GM12874 (cell line): ENCODE measurements at regions not wholly inside any gene's neighbourhood (a gene's known extent, or its start where the extent isn't known, plus 50 kb on each side); places are given as distances from the start of the nearest gene placed in this dataset.

Source experiments
- TF ChIP-seq, protein P1 (sequence below): IDR thresholded peaks from 2 replicates; pipeline ENCODE4 v1.5.1; 2011; ENCODE audit warnings: low read depth, mild to moderate bottlenecking, control low read depth, low read length, moderate library complexity; ENCODE audit not compliant: insufficient read depth

DNA sequence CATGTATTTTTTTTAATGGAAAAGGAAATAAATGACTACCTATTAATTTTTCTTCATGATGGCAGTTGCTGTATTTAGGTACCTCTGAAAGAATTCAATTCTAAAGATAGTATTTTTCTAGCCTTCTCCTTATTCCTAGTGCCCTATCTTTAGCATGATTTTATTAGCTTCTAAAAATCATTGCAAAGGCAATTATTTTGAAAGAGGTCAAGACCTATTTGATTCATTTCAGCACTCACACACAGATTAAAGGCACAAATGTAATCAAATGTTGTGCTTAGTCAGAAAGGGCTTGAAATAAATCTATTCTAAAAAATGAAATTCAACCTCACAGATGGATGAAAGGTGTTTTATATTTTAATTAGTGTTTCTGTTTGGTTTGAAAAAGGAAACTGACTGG, 74.8 kb upstream of the POF1B start:
- TF ChIP-seq, protein P1, sequence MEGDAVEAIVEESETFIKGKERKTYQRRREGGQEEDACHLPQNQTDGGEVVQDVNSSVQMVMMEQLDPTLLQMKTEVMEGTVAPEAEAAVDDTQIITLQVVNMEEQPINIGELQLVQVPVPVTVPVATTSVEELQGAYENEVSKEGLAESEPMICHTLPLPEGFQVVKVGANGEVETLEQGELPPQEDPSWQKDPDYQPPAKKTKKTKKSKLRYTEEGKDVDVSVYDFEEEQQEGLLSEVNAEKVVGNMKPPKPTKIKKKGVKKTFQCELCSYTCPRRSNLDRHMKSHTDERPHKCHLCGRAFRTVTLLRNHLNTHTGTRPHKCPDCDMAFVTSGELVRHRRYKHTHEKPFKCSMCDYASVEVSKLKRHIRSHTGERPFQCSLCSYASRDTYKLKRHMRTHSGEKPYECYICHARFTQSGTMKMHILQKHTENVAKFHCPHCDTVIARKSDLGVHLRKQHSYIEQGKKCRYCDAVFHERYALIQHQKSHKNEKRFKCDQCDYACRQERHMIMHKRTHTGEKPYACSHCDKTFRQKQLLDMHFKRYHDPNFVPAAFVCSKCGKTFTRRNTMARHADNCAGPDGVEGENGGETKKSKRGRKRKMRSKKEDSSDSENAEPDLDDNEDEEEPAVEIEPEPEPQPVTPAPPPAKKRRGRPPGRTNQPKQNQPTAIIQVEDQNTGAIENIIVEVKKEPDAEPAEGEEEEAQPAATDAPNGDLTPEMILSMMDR, result no peak

DNA sequence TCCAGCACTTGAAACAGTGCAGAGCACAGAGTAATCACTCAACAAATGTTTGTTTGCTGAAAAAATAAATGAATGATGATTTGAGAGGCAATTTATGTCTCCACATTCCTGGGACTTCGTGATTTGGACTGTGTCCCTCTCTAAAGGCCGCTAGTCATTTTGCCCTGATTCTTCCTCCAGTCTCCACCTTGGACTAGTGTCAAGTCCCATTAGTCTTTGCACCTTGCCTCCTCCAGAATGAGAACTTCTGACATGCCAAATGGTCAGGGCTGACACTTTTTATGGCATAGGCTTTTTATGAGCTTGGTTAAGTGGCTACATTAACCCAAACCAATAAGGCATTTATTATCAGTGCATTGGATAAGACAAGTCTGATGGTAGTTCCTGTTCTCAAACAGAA, 65.1 kb upstream of the POF1B start:
- TF ChIP-seq, protein P1, result no peak
